ENCODE measurements at regions not wholly inside any gene's neighbourhood (a gene's known extent, or its start where the extent isn't known, plus 50 kb on each side); places are given as distances from the start of the nearest gene placed in this dataset.

DNA sequence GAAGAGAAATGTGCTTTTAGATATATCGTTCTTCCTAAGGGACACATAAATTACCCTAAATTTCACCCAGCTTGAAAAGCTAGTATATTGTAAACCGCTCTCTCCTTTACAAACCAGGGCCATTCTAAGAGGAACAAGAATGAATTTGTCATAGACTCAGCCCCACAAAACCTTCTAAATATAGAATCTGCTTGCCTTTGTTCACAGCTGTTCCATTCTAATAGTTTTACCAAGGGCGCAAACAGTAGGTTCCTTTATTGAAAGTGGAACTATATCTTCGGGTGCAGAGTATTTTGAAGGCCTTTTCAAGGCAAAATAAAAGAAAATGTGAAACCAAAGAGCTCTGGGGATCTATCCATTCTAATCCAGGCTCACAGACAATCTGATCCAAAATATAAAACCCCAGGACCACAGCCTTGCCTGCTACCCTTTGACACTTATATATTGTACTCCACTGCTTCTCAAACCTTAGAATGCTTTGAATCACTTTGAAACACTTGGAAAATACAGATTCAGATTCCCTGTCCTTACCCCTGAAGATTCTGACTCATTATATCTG, 316.8 kb downstream of the PAX3 start:
- Mint-ChIP-seq H3K27me3 (ENCODE audit: low read depth) (no peaks in the 10 kb centered on the region), H3K36me3 (ENCODE audit: low read depth) (peaks cover 3% of the 10 kb centered on the region), H3K27ac (ENCODE audit: unreplicated experiment) (peak overlapping the region; percentile 54), H3K4me3 (peak overlapping the region; percentile 18), H3K9me3 (peaks cover 4% of the 10 kb centered on the region), H3K4me1 (peaks cover 41% of the 10 kb centered on the region)
- TF ChIP-seq CTCF (conservative IDR thresholded peaks at IDR 0.05) = no peak
- DNase-seq (ENCODE audit: low read depth, low spot score) = no peak

GRCh38 chr2:221975151-221975550, 323.6 kb downstream of the PAX3 start:
- no peaks in the 10 kb centered on the region for H3K36me3 Mint-ChIP-seq (ENCODE audit: low read depth)
- TF ChIP-seq CTCF (conservative IDR thresholded peaks at IDR 0.05) = no peak
- H3K27ac Mint-ChIP-seq (ENCODE audit: unreplicated experiment) = no peak overlapping the region

GRCh38 chr2:221973902-221974301, 324.9 kb downstream of the PAX3 start:
- Mint-ChIP-seq H3K4me3 (no peak overlapping the region), H3K36me3 (ENCODE audit: low read depth) (no peaks in the 10 kb centered on the region), H3K27me3 (ENCODE audit: low read depth) (no peaks in the 10 kb centered on the region), H3K27ac (ENCODE audit: unreplicated experiment) (no peak overlapping the region), H3K9me3 (no peaks in the 10 kb centered on the region), H3K4me1 (peaks cover 18% of the 10 kb centered on the region)
- no peak for DNase-seq (ENCODE audit: low read depth, low spot score)
- TF ChIP-seq CTCF (conservative IDR thresholded peaks at IDR 0.05) = no peak

More at GRCh38 chr2:221975151-221975550, 323.6 kb downstream of the PAX3 start:
- Mint-ChIP-seq H3K9me3 (no peaks in the 10 kb centered on the region), H3K27me3 (ENCODE audit: low read depth) (no peaks in the 10 kb centered on the region), H3K4me3 (no peak overlapping the region), H3K4me1 (peaks cover 5% of the 10 kb centered on the region)
- no peak for DNase-seq (ENCODE audit: low read depth, low spot score)

DNA sequence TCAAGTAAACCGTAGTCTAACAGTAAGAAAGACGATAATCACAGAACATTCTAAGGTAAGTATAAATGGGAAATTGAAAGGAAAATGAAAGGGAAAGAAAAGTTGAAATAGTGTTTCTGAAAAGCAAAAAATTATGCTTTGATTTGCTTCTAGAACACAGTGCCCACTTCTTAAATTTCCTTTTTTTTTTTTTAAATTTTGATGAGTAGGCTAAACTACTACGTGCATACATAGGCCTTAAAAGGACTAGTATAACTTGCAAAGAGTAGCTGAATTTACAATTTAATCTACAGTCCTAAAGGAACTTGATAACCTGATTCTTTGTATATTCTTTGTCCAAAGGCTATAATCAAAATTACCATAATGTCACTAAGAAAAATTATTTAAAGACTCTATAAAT, 325.3 kb downstream of the PAX3 start:
- H3K27me3 Mint-ChIP-seq (ENCODE audit: low read depth) = no peaks in the 10 kb centered on the region
- no peak overlapping the region for H3K4me3 Mint-ChIP-seq
- no peak for DNase-seq (ENCODE audit: low read depth, low spot score)
- H3K27ac Mint-ChIP-seq (ENCODE audit: unreplicated experiment) = no peak overlapping the region
- no peak for TF ChIP-seq CTCF (conservative IDR thresholded peaks at IDR 0.05)
- peaks cover 19% of the 10 kb centered on the region for H3K4me1 Mint-ChIP-seq
- H3K9me3 Mint-ChIP-seq = no peaks in the 10 kb centered on the region
- no peaks in the 10 kb centered on the region for H3K36me3 Mint-ChIP-seq (ENCODE audit: low read depth)

DNA sequence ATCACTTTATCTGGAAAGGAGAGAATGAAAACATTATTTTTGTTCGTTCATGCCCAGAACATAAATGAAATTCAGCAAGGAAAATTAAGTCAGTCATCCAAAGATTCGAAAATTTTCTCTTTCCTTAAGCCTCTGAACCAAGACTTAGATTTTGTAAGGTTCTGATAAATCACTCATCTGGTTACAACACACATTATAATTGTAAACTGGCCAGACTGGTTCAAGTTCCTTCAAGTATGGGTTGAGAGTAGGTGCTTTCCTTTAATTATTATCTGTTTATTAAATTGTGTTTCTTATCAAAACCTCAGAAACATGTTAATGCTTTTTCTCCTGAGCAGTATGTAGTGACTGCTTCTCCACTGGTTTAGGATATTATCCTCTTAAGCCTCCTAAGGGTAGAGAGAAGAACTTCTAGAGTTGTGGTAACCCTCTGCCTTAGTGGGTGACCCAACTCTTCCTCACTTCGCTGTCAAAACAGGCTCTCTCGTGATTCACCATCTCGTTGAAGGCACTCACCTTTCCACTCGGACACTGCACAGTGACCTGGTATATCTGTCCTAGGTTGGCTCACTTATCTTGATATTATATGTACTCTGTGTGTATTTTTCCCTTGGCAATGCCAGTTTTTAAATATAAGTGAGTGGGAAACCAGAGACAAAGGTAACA, 325.9 kb downstream of the PAX3 start:
- no peak for DNase-seq (ENCODE audit: low read depth, low spot score)
- H3K27ac Mint-ChIP-seq (ENCODE audit: unreplicated experiment) = no peak overlapping the region
- peak; percentile 2 for TF ChIP-seq CTCF (conservative IDR thresholded peaks at IDR 0.05)
- no peaks in the 10 kb centered on the region for H3K27me3 Mint-ChIP-seq (ENCODE audit: low read depth)
- H3K9me3 Mint-ChIP-seq = no peaks in the 10 kb centered on the region
- no peaks in the 10 kb centered on the region for H3K36me3 Mint-ChIP-seq (ENCODE audit: low read depth)
- H3K4me1 Mint-ChIP-seq = peaks cover 23% of the 10 kb centered on the region
- no peak overlapping the region for H3K4me3 Mint-ChIP-seq
